Astrocyte (in vitro differentiated cells and primary cell): ENCODE measurements at regions not wholly inside any gene's neighbourhood (a gene's known extent, or its start where the extent isn't known, plus 50 kb on each side); places are given as distances from the start of the nearest gene placed in this dataset.

Source experiments
- DNase-seq: peaks from one replicate; pipeline ENCODE4 v3.0.0-alpha.2; 2010; ENCODE audit warnings: low read depth
- FAIRE-seq: peaks from 2 replicates; lab custom pipeline; 2011; peaks lifted over from hg19 to GRCh38; lab: Jason Lieb, UNC
- H2AFZ ChIP-seq: 2 replicates; pipeline ENCODE4 v1.6.0; 2012; ENCODE audit warnings: low read depth, low read length, inconsistent platforms
- H3K27ac ChIP-seq: 2 replicates; pipeline ENCODE4 v1.5.1; 2011; ENCODE audit warnings: low read depth, low read length, inconsistent platforms
- H3K27me3 ChIP-seq: 2 replicates; pipeline ENCODE4 v1.6.0; 2011; ENCODE audit warnings: low read length, inconsistent platforms; ENCODE audit not compliant: insufficient read depth
- H3K36me3 ChIP-seq: 2 replicates; pipeline ENCODE4 v1.5.1; 2011; ENCODE audit warnings: low read length, inconsistent platforms; ENCODE audit not compliant: insufficient read depth
- H3K4me1 ChIP-seq: 2 replicates; pipeline ENCODE4 v1.5.1; 2011; ENCODE audit warnings: low read length, inconsistent platforms; ENCODE audit not compliant: insufficient read depth
- H3K4me2 ChIP-seq: 2 replicates; pipeline ENCODE4 v1.6.0; 2012; ENCODE audit warnings: low read length, inconsistent platforms
- H3K4me3 ChIP-seq: 2 replicates; pipeline ENCODE4 v1.5.1; 2011; ENCODE audit warnings: low read depth, mild to moderate bottlenecking, low read length, inconsistent platforms; ENCODE audit not compliant: insufficient read depth
- H3K79me2 ChIP-seq: 2 replicates; pipeline ENCODE4 v1.6.0; 2012; ENCODE audit warnings: mild to moderate bottlenecking, low read length, inconsistent platforms; ENCODE audit not compliant: insufficient read depth
- H3K9ac ChIP-seq: 2 replicates; pipeline ENCODE4 v1.6.0; 2012; ENCODE audit warnings: mild to moderate bottlenecking, low read length, inconsistent platforms
- H3K9me3 ChIP-seq: 2 replicates; pipeline ENCODE4 v1.5.1; 2012; ENCODE audit warnings: low read depth, mild to moderate bottlenecking, low read length, inconsistent platforms; ENCODE audit not compliant: insufficient read depth
- H4K20me1 ChIP-seq: 2 replicates; pipeline ENCODE4 v1.6.0; 2012; ENCODE audit warnings: low read length, inconsistent platforms; ENCODE audit not compliant: insufficient read depth
- H3K27ac Mint-ChIP-seq: one replicate; pipeline ENCODE4 v1.8.0; 2021; ENCODE audit warnings: mild to moderate bottlenecking, mixed read lengths; ENCODE audit not compliant: unreplicated experiment
- H3K27me3 Mint-ChIP-seq: one replicate; pipeline ENCODE4 v1.8.0; 2021; ENCODE audit warnings: low read depth, mixed read lengths; ENCODE audit not compliant: unreplicated experiment
- H3K36me3 Mint-ChIP-seq: one replicate; pipeline ENCODE4 v1.8.0; 2021; ENCODE audit warnings: low read depth, mixed read lengths; ENCODE audit not compliant: unreplicated experiment
- H3K4me1 Mint-ChIP-seq: one replicate; pipeline ENCODE4 v1.8.0; 2021; ENCODE audit warnings: low read depth, mixed read lengths; ENCODE audit not compliant: unreplicated experiment
- H3K4me3 Mint-ChIP-seq: one replicate; pipeline ENCODE4 v1.8.0; 2021; ENCODE audit warnings: mild to moderate bottlenecking, moderate library complexity, mixed read lengths; ENCODE audit not compliant: unreplicated experiment
- H3K9me3 Mint-ChIP-seq: one replicate; pipeline ENCODE4 v1.8.0; 2021; ENCODE audit warnings: mild to moderate bottlenecking, mixed read lengths; ENCODE audit not compliant: unreplicated experiment
- CTCF ChIP-seq: IDR thresholded peaks from 2 replicates; pipeline ENCODE4 v1.5.1; 2011; ENCODE audit warnings: low read depth, mild to moderate bottlenecking, inconsistent platforms, low read length, moderate library complexity; ENCODE audit not compliant: insufficient read depth
- EZH2 ChIP-seq: IDR thresholded peaks from 2 replicates; pipeline ENCODE4 v1.6.1; 2012; ENCODE audit warnings: mild to moderate bottlenecking, low read length, inconsistent platforms; ENCODE audit not compliant: insufficient read depth

DNA sequence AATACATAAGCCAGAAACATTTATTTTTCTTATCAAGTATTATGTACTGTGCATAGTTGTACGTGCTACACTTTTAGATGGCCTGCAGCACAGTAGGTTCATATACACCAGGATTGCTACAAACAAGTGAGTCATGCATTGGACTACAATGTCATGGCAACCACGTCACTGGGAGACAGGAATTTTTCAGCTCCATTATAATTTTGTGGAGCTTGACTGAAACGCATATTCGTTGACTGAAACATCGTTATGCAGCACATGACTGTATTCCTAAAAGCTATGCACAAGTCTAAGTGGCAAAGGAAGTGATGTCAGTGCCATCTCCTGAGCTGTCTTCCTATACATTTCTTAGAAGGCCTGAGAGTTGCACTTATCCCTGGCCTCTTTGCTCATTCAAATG, 871.8 kb downstream of the IPMK start:
- Histone ChIP-seq H4K20me1 (no peaks in the 10 kb centered on the region), H3K9me3 (no peaks in the 10 kb centered on the region), H3K4me1 (no peaks in the 10 kb centered on the region), H3K9ac (no peak overlapping the region), H3K4me3 (no peak overlapping the region), H3K4me2 (no peak overlapping the region), H3K27me3 (no peaks in the 10 kb centered on the region), H3K27ac (no peak overlapping the region), H2AFZ (no peak overlapping the region), H3K36me3 (no peaks in the 10 kb centered on the region), H3K79me2 (no peaks in the 10 kb centered on the region)
- DNase-seq (no peak), FAIRE-seq (no peak)
- TF ChIP-seq CTCF (no peak), EZH2 (no peak)
- no peaks in the 10 kb centered on the region for H3K36me3 Mint-ChIP-seq
- no peaks in the 10 kb centered on the region for H3K9me3 Mint-ChIP-seq
- no peak overlapping the region for H3K27ac Mint-ChIP-seq
- H3K4me3 Mint-ChIP-seq = no peak overlapping the region
- no peaks in the 10 kb centered on the region for H3K27me3 Mint-ChIP-seq
- no peaks in the 10 kb centered on the region for H3K4me1 Mint-ChIP-seq

GRCh38 chr10:57367412-57367811, 900.3 kb downstream of the IPMK start:
- Histone ChIP-seq H2AFZ (no peak overlapping the region), H3K36me3 (no peaks in the 10 kb centered on the region), H3K9ac (no peak overlapping the region), H3K9me3 (no peaks in the 10 kb centered on the region), H3K79me2 (no peaks in the 10 kb centered on the region), H3K4me2 (no peak overlapping the region), H3K4me1 (no peaks in the 10 kb centered on the region), H3K27me3 (no peaks in the 10 kb centered on the region), H4K20me1 (no peaks in the 10 kb centered on the region), H3K4me3 (no peak overlapping the region), H3K27ac (no peak overlapping the region)
- Mint-ChIP-seq H3K27ac (no peak overlapping the region), H3K27me3 (no peaks in the 10 kb centered on the region), H3K4me1 (no peaks in the 10 kb centered on the region), H3K9me3 (no peaks in the 10 kb centered on the region), H3K36me3 (no peaks in the 10 kb centered on the region), H3K4me3 (no peak overlapping the region)
- no peak for FAIRE-seq
- TF ChIP-seq CTCF = no peak
- TF ChIP-seq EZH2 = no peak
- DNase-seq = no peak

DNA sequence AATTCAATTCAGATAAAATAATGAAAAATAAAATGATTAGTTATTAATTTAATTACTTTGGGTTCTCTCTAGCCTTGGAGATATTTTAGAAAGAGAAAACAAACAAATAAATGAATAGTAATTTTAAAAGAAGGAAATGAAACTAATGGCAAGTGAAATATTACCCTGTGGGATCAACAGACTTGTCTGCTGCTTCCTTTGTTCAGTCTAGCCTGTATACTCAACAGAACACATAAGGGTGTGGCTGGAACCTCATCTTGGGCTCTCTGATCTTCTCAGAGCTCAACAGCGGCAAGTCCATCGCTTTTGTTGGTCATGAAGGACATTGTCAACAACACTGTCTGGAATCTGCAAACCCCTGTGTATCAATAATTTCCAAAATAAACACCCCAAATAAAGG, 904.9 kb downstream of the IPMK start:
- Histone ChIP-seq H3K4me3 (no peak overlapping the region), H3K27me3 (no peaks in the 10 kb centered on the region), H2AFZ (no peak overlapping the region), H3K27ac (no peak overlapping the region), H3K4me1 (no peaks in the 10 kb centered on the region), H3K36me3 (no peaks in the 10 kb centered on the region), H3K9me3 (no peaks in the 10 kb centered on the region), H4K20me1 (no peaks in the 10 kb centered on the region), H3K9ac (no peak overlapping the region), H3K4me2 (no peak overlapping the region), H3K79me2 (no peaks in the 10 kb centered on the region)
- Mint-ChIP-seq H3K27ac (no peak overlapping the region), H3K27me3 (no peaks in the 10 kb centered on the region), H3K4me1 (no peaks in the 10 kb centered on the region), H3K36me3 (no peaks in the 10 kb centered on the region), H3K9me3 (no peaks in the 10 kb centered on the region), H3K4me3 (no peak overlapping the region)
- DNase-seq (no peak), FAIRE-seq (no peak)
- TF ChIP-seq EZH2 = no peak
- TF ChIP-seq CTCF = no peak
